ENCODE measurements at regions not wholly inside any gene's neighbourhood (a gene's known extent, or its start where the extent isn't known, plus 50 kb on each side); places are given as distances from the start of the nearest gene placed in this dataset.

DNA sequence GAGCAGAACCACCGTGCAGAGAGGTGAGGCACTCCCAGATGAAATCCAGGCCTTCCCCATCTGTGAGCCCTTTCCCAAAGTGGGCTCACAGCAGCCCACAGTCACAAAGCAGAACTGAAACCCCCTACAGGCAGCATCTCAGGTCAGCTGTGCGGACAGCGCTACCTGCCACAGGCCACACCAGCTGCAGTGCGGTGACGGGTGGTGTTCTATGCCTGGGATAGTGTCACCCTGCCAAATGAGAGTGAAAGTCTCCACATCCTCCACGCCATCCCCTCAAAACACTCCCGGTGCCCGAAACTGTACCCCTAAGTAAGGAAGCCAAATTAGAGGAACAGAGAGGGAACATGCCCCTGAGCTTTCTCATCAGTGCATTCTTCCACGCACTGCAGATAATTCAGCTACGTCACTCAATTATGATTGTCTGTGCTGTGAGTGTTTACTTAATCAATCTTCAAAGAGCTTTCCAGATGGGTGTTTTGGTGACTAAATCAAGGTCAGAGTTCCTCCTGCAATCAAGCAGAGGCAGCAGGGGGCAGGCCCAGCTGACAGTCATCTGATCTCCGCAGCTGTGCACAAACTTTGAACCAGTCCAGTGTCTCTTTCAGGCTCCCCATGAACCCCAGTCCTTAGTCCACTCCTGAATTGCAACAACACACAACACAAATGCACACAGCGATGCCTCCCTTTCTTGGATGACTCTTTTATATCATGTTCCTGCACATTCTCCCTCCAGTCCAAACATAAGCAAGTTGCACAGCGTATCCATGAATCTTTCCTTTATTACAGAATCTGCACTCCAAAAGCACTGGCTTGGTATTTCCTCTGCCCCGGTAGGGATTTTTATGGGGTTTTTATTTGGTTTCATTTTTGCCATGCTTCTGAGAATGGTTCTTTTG is 150.0 kb downstream of the TOMM20 start:
- DNase-seq = peak; percentile 57 to 84
- H3K4me1 Mint-ChIP-seq = peaks cover 95% of the 10 kb centered on the region

GRCh38 chr1:234977875-234978396 is 150.7 kb downstream of the TOMM20 start:
- no peak for ATAC-seq
- H3K27me3 Mint-ChIP-seq = no peaks in the 10 kb centered on the region
- H3K27ac Mint-ChIP-seq = peak overlapping the region; percentile 93 to 98
- H3K4me3 Mint-ChIP-seq = peak overlapping the region; percentile 83 to 86
- H3K4me1 Mint-ChIP-seq = peaks cover 96% of the 10 kb centered on the region
- DNase-seq = no peak
- H3K9me3 Mint-ChIP-seq = no peaks in the 10 kb centered on the region

More for the DNA sequence above, 150.0 kb downstream of the TOMM20 start:
- peak overlapping the region; percentile 93 to 98 for H3K27ac Mint-ChIP-seq
- peak; percentile 71 for ATAC-seq
- H3K9me3 Mint-ChIP-seq = no peaks in the 10 kb centered on the region
- H3K27me3 Mint-ChIP-seq = no peaks in the 10 kb centered on the region
- peak overlapping the region; percentile 83 to 86 for H3K4me3 Mint-ChIP-seq

DNA sequence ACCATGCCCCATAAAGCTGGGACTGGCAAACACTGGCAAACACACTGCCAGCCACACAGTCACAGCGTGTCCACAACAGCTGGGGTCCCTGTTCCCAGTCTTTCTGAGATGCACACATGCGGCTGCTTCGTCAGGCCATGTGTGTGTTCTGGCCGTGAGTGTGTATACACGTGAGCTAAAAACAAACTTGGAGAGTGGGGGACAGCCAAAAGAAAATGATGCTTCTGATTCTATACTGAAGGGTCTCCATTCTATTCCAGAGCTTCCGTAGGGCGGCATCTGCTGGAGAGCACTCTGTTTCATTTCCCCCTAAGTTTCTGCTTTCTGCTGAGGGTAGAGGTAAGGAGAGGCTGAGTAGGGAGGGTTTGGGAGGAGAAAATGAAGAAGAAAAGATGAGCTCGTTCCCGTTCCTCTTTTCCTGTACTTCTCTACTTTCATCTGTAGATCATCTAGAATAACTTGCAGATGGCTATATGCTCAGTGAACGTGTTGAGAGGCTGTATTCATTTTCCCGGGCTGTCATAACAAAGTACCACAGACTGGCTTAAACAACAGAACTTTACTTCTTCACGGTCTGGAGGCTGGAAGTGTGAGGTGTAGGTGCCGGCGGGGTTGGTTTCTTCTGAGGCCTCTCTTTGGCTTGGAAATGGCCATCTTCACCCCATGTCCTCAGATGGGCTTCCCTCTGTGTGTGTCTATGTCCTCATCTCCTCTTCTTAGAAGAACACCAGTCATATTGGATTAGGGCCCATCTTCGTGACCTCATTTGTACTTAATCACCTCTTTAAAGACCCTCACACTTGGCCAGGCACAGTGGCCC is 151.6 kb downstream of the TOMM20 start:
- Mint-ChIP-seq H3K27ac (no peak overlapping the region), H3K27me3 (no peaks in the 10 kb centered on the region), H3K4me3 (peak overlapping the region in 1 of 2 donors; percentile 86)

GRCh38 chr1:234975941-234976860 is 152.4 kb downstream of the TOMM20 start:
- Mint-ChIP-seq H3K9me3 (no peaks in the 10 kb centered on the region), H3K27ac (peak overlapping the region in 1 of 2 donors; percentile 49), H3K27me3 (no peaks in the 10 kb centered on the region), H3K4me3 (peak overlapping the region; percentile 47 to 71), H3K4me1 (peaks cover 100% of the 10 kb centered on the region)
- DNase-seq (no peak), ATAC-seq (no peak)

More for the DNA sequence above, 151.6 kb downstream of the TOMM20 start:
- peaks cover 100% of the 10 kb centered on the region for H3K4me1 Mint-ChIP-seq
- H3K9me3 Mint-ChIP-seq = no peaks in the 10 kb centered on the region
- DNase-seq (no peak), ATAC-seq (no peak)

DNA sequence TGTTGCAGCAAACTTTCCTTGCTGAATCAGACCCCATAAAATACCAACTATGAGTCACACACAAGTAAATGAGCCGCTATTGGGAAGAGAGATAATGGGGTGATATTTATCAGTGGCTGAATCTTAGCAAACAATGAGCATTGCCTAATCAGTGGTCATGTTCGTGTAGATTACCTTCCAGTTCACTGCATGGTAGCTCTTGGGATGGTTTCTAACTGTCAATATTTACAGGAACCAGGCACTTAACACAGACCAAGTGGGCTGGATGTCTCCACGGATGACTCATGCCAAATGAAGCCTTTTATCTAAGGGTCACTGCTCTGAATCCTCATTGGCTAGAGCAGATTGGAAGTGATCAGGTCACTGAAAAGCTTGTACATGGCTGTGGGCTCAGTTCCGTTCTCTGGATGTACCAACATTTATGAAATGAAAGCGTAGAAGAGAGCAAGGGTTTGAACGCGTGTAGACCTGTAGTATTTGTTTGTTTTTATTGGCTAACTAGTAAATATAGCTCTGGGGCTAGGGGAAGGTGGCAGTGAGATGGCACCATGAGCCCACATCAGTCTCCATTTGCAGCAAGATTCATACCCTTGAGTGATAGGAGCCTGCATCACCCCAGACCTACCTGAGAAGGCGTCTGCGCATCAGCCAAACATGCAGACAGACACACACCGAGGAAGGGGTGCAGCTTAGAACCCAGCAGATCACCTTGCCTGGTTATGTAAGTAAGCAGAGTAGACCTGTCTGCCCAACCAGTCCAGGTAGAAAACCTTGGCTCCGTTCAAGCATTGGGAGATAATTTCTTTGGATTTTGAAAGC is 153.3 kb downstream of the TOMM20 start:
- Mint-ChIP-seq H3K4me1 (peaks cover 100% of the 10 kb centered on the region), H3K4me3 (peak overlapping the region; percentile 47 to 71), H3K9me3 (no peaks in the 10 kb centered on the region), H3K27me3 (no peaks in the 10 kb centered on the region), H3K27ac (peak overlapping the region; percentile 19 to 59)
- ATAC-seq (no peak), DNase-seq (no peak)

GRCh38 chr1:234973426-234974250 is 155.0 kb downstream of the TOMM20 start:
- ATAC-seq (peak; percentile 46), DNase-seq (peak in 1 of 2 donors; percentile 57)
- H3K27me3 Mint-ChIP-seq = no peaks in the 10 kb centered on the region
- no peaks in the 10 kb centered on the region for H3K9me3 Mint-ChIP-seq
- peaks cover 100% of the 10 kb centered on the region for H3K4me1 Mint-ChIP-seq
- H3K4me3 Mint-ChIP-seq = peak overlapping the region; percentile 34 to 58
- H3K27ac Mint-ChIP-seq = peak overlapping the region in 1 of 2 donors; percentile 95

DNA sequence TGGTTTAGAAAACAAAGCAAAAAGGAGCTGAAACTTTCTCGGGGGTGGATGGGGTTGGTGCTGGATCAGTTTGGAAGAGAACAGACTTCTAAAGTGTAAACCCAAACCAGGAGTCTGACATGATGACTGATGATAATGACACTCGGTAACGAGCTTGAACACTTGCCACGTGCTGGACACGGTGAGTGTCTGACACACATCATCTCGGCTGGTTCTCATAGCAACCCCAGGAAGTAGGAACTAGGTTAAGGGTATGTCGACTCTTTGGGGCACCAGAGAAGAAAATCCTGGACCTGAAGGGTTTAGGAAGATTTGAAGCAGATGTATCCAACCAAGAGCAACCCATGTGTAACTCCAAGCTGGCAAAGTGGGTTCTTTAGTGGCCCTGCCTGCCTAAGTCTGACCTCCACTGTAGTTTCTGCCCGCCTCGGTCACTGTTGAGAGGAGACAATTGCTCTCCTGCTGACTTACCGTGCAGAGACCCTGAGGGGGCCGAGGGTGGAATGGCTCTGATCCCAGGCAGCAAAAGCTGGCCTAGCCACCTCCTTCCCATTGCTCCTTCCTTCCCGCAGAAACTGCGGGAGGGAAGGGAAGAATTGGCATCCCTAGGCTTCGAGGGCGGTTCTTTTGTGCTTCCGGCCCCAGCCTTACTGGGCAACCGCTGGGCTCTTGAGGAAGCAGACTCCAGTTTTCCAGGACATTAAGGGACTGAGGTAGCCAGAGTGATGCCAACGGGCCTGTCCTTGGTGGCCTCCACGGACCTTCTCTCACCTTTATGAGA is 156.0 kb downstream of the TOMM20 start:
- H3K9me3 Mint-ChIP-seq = no peaks in the 10 kb centered on the region
- H3K4me1 Mint-ChIP-seq = peaks cover 93% of the 10 kb centered on the region
- H3K27me3 Mint-ChIP-seq = no peaks in the 10 kb centered on the region
- no peak for DNase-seq
- peak; percentile 22 for ATAC-seq
- peak overlapping the region in 1 of 2 donors; percentile 58 for H3K4me3 Mint-ChIP-seq
- H3K27ac Mint-ChIP-seq = peak overlapping the region in 1 of 2 donors; percentile 95

DNA sequence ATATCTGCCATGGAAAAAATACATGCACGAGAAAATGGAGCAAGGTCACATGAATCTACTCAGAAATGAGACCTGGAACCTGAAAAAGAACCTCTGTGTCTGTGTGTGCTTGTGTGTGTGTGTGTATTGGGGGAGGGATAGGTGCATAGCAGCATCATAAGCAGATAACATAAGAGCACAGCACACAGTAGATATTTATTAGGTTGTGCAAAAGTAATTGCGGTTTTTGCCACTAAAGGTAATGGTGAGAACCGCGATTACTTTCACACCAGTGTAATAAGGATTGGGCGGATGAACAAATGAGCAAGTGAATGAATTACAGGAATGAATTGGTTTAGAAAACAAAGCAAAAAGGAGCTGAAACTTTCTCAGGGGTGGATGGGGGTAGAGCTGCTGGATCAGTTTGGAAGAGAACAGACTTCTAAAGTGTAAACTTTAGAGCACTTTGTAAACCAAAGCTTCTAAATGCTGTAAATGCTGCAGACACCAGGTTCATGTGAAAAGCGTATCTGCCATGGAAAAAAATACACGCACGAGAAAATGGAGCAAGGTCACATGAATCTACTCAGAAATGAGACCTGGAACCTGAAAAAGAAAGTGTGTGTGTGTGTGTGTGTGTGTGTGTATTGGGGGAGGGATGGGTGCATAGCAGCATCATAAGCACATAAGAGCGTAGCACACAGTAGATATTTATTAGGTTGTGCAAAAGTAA is 156.9 kb downstream of the TOMM20 start:
- Mint-ChIP-seq H3K9me3 (no peaks in the 10 kb centered on the region), H3K4me3 (peak overlapping the region; percentile 13 to 58), H3K27ac (peak overlapping the region; percentile 5 to 95), H3K27me3 (no peaks in the 10 kb centered on the region), H3K4me1 (peaks cover 85% of the 10 kb centered on the region)
- no peak for DNase-seq
- peak; percentile 41 for ATAC-seq

GRCh38 chr1:234970731-234971476 is 157.7 kb downstream of the TOMM20 start:
- Mint-ChIP-seq H3K27ac (peak overlapping the region; percentile 79 to 90), H3K4me1 (peaks cover 85% of the 10 kb centered on the region), H3K4me3 (peak overlapping the region; percentile 0 to 58), H3K27me3 (no peaks in the 10 kb centered on the region), H3K9me3 (no peaks in the 10 kb centered on the region)
- ATAC-seq (peak; percentile 55), DNase-seq (peak in 1 of 2 donors; percentile 56)

- peaks cover 83% of the 10 kb centered on the region for H3K4me1 Mint-ChIP-seq
- peak overlapping the region in 1 of 2 donors; percentile 58 for H3K4me3 Mint-ChIP-seq
- DNase-seq (peak in 1 of 2 donors; percentile 55), ATAC-seq (peak; percentile 77)
- no peaks in the 10 kb centered on the region for H3K9me3 Mint-ChIP-seq
- H3K27me3 Mint-ChIP-seq = no peaks in the 10 kb centered on the region
- H3K27ac Mint-ChIP-seq = peak overlapping the region; percentile 78 to 90
These were observed 158.3 kb downstream of the TOMM20 start for GRCh38 chr1:234970401-234970730.

GRCh38 chr1:234969581-234970400 is 158.8 kb downstream of the TOMM20 start:
- no peaks in the 10 kb centered on the region for H3K27me3 Mint-ChIP-seq

More at GRCh38 chr1:234969581-234970400, 158.8 kb downstream of the TOMM20 start:
- Mint-ChIP-seq H3K4me1 (peaks cover 83% of the 10 kb centered on the region), H3K9me3 (no peaks in the 10 kb centered on the region), H3K4me3 (peak overlapping the region; percentile 16 to 58), H3K27ac (peak overlapping the region in 1 of 2 donors; percentile 77)
- DNase-seq (no peak), ATAC-seq (peak; percentile 53)

All from stimulated activated naive CD8-positive, alpha-beta T cell treated with anti-CD3 and anti-CD28 coated beads, Interleukin-15, amount 100 ng/mL, for 72 hours (primary cell).